Kidney epithelial cell (primary cell): ENCODE measurements at regions not wholly inside any gene's neighbourhood (a gene's known extent, or its start where the extent isn't known, plus 50 kb on each side); places are given as distances from the start of the nearest gene placed in this dataset.
"Not testable (repeated sequence)": the region's sequence is repeated elsewhere in the genome, so short reads cannot be mapped to it uniquely, and the experiment has no call there.

Source experiments
- DNase-seq: peaks from one replicate; pipeline ENCODE4 v3.0.0-alpha.2; 2010; ENCODE audit warnings: low read depth
- H3K27me3 ChIP-seq: 2 replicates; pipeline ENCODE4 v1.6.0; 2011; ENCODE audit warnings: low read length; ENCODE audit not compliant: control insufficient read depth, insufficient read depth
- H3K36me3 ChIP-seq: 2 replicates; pipeline ENCODE4 v1.5.1; 2011; ENCODE audit warnings: low read length; ENCODE audit not compliant: control insufficient read depth, insufficient read depth
- H3K4me3 ChIP-seq: 2 replicates; pipeline ENCODE4 v1.5.1; 2011; ENCODE audit warnings: low read depth, mild to moderate bottlenecking, control low read depth, low read length
- CTCF ChIP-seq: IDR thresholded peaks from 2 replicates; pipeline ENCODE4 v1.5.1; 2011; ENCODE audit warnings: mild to moderate bottlenecking, moderate library complexity, low read length, control low read depth, inconsistent platforms; ENCODE audit not compliant: insufficient read depth, poor library complexity, severe bottlenecking

GRCh38 chr2:83368461-83368860 is 1090.6 kb downstream of the SUCLG1 start:
- H3K4me3 ChIP-seq: no peak overlapping the region
- no peaks in the 10 kb centered on the region for H3K27me3 ChIP-seq
- no peak for DNase-seq
- no peaks in the 10 kb centered on the region for H3K36me3 ChIP-seq
- no peak for TF ChIP-seq CTCF

GRCh38 chr2:83365476-83365875 is 1093.6 kb downstream of the SUCLG1 start:
- H3K27me3 ChIP-seq: no peaks in the 10 kb centered on the region
- no peak for TF ChIP-seq CTCF
- H3K36me3 ChIP-seq: no peaks in the 10 kb centered on the region
- H3K4me3 ChIP-seq: no peak overlapping the region
- no peak for DNase-seq

GRCh38 chr2:83364264-83364663 is 1094.8 kb downstream of the SUCLG1 start:
- Histone ChIP-seq H3K27me3 (no peaks in the 10 kb centered on the region), H3K4me3 (no peak overlapping the region), H3K36me3 (no peaks in the 10 kb centered on the region)
- no peak for DNase-seq
- TF ChIP-seq CTCF: no peak

- H3K4me3 ChIP-seq, DNase-seq, H3K27me3 ChIP-seq, H3K36me3 ChIP-seq: not testable (repeated sequence)
These were observed 1095.9 kb downstream of the SUCLG1 start for GRCh38 chr2:83363138-83363537.

- no peak for TF ChIP-seq CTCF
- H3K27me3 ChIP-seq: no peaks in the 10 kb centered on the region
- DNase-seq: no peak
- H3K4me3 ChIP-seq: no peak overlapping the region
- no peaks in the 10 kb centered on the region for H3K36me3 ChIP-seq
These were observed 1099.7 kb downstream of the SUCLG1 start for GRCh38 chr2:83359336-83359735.

GRCh38 chr2:83342860-83343329 is 1116.2 kb downstream of the SUCLG1 start:
- Histone ChIP-seq H3K36me3 (no peaks in the 10 kb centered on the region), H3K27me3 (no peaks in the 10 kb centered on the region), H3K4me3 (no peak overlapping the region)
- TF ChIP-seq CTCF: no peak
- DNase-seq: no peak
